HG02943 (cell line): ENCODE measurements at regions not wholly inside any gene's neighbourhood (a gene's known extent, or its start where the extent isn't known, plus 50 kb on each side); places are given as distances from the start of the nearest gene placed in this dataset.

Experiments used
- ATAC-seq: cut with Tn5 transposase; IDR thresholded peaks from one replicate; pipeline ENCODE4 v1.9.1; 2021; ENCODE audit warnings: mild to moderate bottlenecking, low read depth, moderate library complexity; ENCODE audit not compliant: unreplicated experiment

GRCh38 chr6:74785236-74785635 is 420.6 kb downstream of the COL12A1 start:
- ATAC-seq = no peak

- ATAC-seq = no peak
Observed at GRCh38 chr6:74782346-74782745, 423.5 kb downstream of the COL12A1 start.

- no peak for ATAC-seq
Observed at GRCh38 chr6:74780831-74781230, 425.0 kb downstream of the COL12A1 start.

GRCh38 chr6:74768738-74769137 is 437.1 kb downstream of the COL12A1 start:
- no peak for ATAC-seq

- ATAC-seq = no peak
Observed at GRCh38 chr6:74768120-74768519, 437.7 kb downstream of the COL12A1 start.

- ATAC-seq = no peak
Observed at GRCh38 chr6:74765486-74765885, 440.4 kb downstream of the COL12A1 start.

GRCh38 chr6:74764486-74764885 is 441.4 kb downstream of the COL12A1 start:
- no peak for ATAC-seq

DNA sequence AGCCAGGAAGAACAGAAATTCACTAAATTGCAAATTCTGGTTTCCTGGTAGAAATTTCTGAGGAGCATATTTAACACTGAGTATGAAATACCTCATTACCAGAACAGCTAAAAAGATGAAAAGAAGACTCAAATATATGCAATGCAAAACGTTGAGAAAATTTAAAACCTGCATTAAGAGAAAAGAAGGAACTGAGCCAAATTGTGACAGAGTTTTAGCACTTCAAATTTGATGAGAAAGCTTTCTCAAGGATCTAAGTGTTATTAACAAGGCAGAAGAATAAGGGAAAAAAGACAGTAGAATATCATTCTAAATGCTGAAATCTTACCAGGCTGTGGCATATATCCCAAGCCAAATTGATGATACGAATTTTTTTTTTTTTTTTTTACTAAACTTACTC is 443.0 kb downstream of the COL12A1 start:
- ATAC-seq = no peak

- no peak for ATAC-seq
Observed at GRCh38 chr6:74757813-74758212, 448.0 kb downstream of the COL12A1 start.

GRCh38 chr6:74756923-74757322 is 448.9 kb downstream of the COL12A1 start:
- ATAC-seq = no peak

- no peak for ATAC-seq
Observed at GRCh38 chr6:74755778-74756177, 450.1 kb downstream of the COL12A1 start.

- no peak for ATAC-seq
Observed at GRCh38 chr6:74755196-74755595, 450.7 kb downstream of the COL12A1 start.

DNA sequence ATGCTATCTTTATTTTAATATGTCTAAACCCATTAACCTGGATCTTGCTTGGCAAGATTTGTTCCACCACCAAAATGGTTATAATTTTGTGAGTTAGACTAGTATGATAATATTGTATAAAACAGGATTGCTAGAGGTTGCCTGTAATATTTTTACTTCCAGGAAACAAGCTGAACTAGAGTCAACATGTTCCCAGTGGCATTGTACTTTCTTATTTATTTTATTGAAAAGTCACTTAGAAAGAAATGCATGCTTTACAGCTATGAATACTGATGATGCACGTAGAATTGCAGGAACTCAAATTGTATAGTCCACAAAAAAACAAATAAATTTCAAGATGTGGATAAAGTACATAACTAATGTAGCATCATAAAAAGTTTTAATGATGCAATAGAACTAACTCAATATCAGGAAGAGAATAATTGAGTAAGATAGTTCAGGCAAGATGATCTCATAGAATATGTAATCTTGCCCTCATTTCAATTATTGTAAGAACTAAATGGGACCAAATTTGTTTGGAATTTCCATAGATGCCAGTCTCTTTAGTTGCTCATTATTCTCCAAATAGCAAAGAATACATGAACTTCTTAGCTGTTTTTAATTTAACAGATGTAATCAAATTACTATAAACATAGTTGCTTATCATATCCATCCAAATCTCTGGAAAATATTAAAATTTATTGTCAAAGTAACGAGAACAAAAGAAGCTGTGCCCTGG is 451.8 kb downstream of the COL12A1 start:
- no peak for ATAC-seq

DNA sequence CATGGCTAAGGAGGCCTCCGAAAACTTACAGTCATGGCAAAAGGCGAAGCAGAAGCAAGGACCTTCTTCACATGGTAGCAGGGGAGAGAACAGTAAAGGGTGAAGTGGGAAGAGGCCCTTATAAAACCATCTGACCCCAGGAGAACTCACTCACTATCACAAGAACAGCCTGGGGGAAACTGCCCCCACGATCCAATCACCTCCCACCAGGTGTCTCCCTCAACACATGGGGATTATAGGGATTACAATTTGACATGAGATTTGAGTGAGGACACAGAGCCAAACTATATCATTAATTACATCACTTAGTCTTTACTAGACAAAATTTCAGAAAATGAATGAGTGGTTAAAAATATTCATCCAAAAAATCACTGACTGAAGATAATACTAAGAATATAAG is 453.6 kb downstream of the COL12A1 start:
- ATAC-seq = no peak

GRCh38 chr6:74750826-74751225 is 455.0 kb downstream of the COL12A1 start:
- ATAC-seq = no peak

DNA sequence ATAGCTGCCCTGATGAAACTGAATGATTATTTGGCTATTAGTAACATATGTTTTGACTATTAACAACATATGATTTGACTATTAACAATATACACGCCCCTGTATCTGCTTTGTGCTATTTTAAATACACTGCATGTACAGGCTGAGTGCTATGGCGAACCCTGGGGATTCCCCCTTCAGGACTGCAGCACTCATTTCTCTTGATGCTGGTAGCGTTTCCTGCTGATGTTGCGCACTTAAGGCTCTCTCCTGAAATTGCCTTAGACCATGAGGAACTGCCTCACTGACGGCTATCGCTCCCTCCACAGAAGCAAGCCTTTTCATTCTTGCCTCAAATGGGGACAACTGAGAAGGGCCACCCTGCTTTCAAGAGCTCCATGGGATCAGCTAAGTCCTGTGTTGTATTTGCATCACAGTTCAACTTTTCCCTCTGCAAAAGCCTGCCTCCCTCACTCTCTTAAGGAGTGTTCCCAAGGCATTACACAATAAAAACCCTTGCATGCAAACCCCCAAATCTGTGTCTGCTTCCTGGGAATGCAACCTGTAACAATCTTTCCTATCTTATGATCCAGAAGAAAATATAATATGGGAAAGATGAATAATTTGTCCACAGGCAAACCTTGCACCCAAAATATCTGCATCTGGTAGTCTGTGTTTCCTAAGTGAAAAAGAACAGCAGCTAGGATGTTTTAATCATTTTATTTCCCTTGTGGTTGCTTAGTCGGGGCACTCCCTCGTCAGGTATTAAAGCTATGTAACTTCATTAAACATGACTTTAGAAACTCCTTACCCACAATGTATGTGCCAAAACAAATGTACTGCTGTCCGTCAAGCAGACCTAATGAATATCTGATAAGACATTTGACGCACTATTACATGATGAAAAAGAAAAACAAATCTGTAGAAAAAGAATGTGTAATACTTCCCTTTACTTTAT is 456.4 kb downstream of the COL12A1 start:
- ATAC-seq = no peak

- ATAC-seq = no peak
Observed at GRCh38 chr6:74745670-74746069, 460.2 kb downstream of the COL12A1 start.

- ATAC-seq = no peak
Observed at GRCh38 chr6:74742793-74743508, 462.9 kb downstream of the COL12A1 start.

- ATAC-seq = no peak
Observed at GRCh38 chr6:74741646-74742045, 464.2 kb downstream of the COL12A1 start.

- no peak for ATAC-seq
Observed at GRCh38 chr6:74735304-74735703, 470.5 kb downstream of the COL12A1 start.

DNA sequence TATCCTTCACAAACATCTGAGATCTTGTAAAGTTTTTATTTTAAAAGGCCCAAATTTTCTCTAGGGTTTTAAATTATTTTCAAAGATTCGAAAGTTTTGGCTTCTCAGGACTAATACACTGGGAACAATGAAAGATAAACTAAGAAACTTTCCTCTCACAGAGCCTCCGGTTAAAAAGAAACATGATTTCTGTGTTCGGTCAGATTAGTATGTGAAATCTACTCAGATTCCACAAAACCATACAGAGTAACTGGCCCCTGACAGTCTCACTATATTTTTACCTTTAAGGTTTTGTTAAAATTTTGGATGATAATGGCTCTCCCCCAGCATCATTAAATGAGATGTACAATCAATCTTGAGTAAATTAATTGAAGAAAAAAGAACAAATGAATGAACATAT is 471.0 kb downstream of the COL12A1 start:
- no peak for ATAC-seq
